DOHH2 (cell line): ENCODE measurements at regions not wholly inside any gene's neighbourhood (a gene's known extent, or its start where the extent isn't known, plus 50 kb on each side); places are given as distances from the start of the nearest gene placed in this dataset.

Source experiments
- H3F3A ChIP-seq: fragments of 200-600 bp; sonication (generic), shearing (Covaris generic); 2 replicates; pipeline ENCODE4 v1.6.0; 2016; ENCODE audit warnings: antibody characterized with exemption, mild to moderate bottlenecking; ENCODE audit not compliant: control insufficient read depth, insufficient read depth
- H3K27ac ChIP-seq: fragments of 200-600 bp; sonication (generic); 2 replicates; pipeline ENCODE4 v1.5.1; 2014; ENCODE audit warnings: low read depth, mild to moderate bottlenecking, low read length, moderate library complexity
- H3K27me3 ChIP-seq: fragments of 200-600 bp; sonication (generic); 2 replicates; pipeline ENCODE4 v1.6.1; 2014; ENCODE audit warnings: mild to moderate bottlenecking, low read length, mixed read lengths; ENCODE audit not compliant: control insufficient read depth
- H3K36me3 ChIP-seq: fragments of 200-600 bp; sonication (generic); 2 replicates; pipeline ENCODE4 v1.6.1; 2014; ENCODE audit warnings: mild to moderate bottlenecking, low read length, moderate library complexity, mixed read lengths; ENCODE audit not compliant: control insufficient read depth
- H3K4me1 ChIP-seq: fragments of 200-600 bp; sonication (generic); 2 replicates; pipeline ENCODE4 v1.6.1; 2014; ENCODE audit warnings: mild to moderate bottlenecking, low read length, mixed read lengths; ENCODE audit not compliant: control insufficient read depth
- H3K4me2 ChIP-seq: fragments of 200-600 bp; sonication (generic); 2 replicates; pipeline ENCODE4 v1.6.0; 2014; ENCODE audit warnings: mild to moderate bottlenecking, low read length, moderate library complexity
- H3K4me3 ChIP-seq: fragments of 200-600 bp; sonication (generic); 2 replicates; pipeline ENCODE4 v1.5.1; 2014; ENCODE audit warnings: mild to moderate bottlenecking, low read length, mixed read lengths
- H3K79me2 ChIP-seq: fragments of 200-600 bp; sonication (generic); 2 replicates; pipeline ENCODE4 v1.6.1; 2014; ENCODE audit warnings: mild to moderate bottlenecking, low read length, mixed read lengths; ENCODE audit not compliant: control insufficient read depth
- H3K9me2 ChIP-seq: fragments of 200-600 bp; sonication (generic); replicated peaks from 2 replicates; pipeline ENCODE4 v1.6.1; 2014; ENCODE audit warnings: mild to moderate bottlenecking, low read length, mixed read lengths; ENCODE audit not compliant: control insufficient read depth
- H3K9me3 ChIP-seq: fragments of 200-600 bp; sonication (generic); 2 replicates; pipeline ENCODE4 v1.6.1; 2014; ENCODE audit warnings: antibody characterized with exemption, low read length, mixed read lengths; ENCODE audit not compliant: control insufficient read depth, insufficient read depth
- H4K20me1 ChIP-seq: fragments of 200-600 bp; sonication (generic); 2 replicates; pipeline ENCODE4 v1.6.0; 2014; ENCODE audit warnings: low read depth, mild to moderate bottlenecking, antibody characterized with exemption, low read length, moderate library complexity; ENCODE audit not compliant: control insufficient read depth, insufficient read depth
- EZH2phosphoT487 ChIP-seq: fragments of 200-600 bp; sonication (generic); IDR thresholded peaks from 2 replicates; pipeline ENCODE4 v1.6.1; 2017; ENCODE audit warnings: borderline replicate concordance, mild to moderate bottlenecking, antibody characterized with exemption, low read length, moderate library complexity, mixed read lengths
- TF ChIP-seq, protein P1 (sequence below): fragments of 200-600 bp; sonication (generic); IDR thresholded peaks from one replicate; pipeline ENCODE4 v1.5.1; 2014; ENCODE audit warnings: antibody characterized with exemption, mild to moderate bottlenecking, low read depth, low read length; ENCODE audit not compliant: poor library complexity, severe bottlenecking

DNA sequence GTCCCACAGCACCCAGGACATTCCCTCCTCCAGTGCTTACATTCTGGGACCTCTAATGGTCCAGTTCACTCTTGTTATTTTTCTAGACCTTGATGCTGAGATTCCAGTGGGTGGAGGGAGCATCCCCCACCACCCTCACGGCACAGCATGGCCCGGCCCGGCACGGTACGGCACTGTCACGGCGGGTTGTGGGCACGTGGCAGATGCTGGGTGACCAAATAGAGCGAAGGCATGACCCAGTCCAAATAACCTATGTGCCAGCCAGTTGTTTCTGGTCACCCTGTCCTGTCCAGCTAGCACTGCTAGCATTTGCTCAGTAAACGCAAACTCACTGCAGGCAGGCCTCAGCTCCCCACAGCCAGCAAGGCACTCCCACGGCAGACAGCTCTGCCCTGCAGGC, 204.7 kb downstream of the ENGASE start:
- Histone ChIP-seq H4K20me1 (no peaks in the 10 kb centered on the region), H3F3A (no peaks in the 10 kb centered on the region), H3K4me1 (no peaks in the 10 kb centered on the region), H3K79me2 (no peaks in the 10 kb centered on the region), H3K9me2 (no peaks in the 10 kb centered on the region), H3K27me3 (no peaks in the 10 kb centered on the region), H3K36me3 (no peaks in the 10 kb centered on the region), H3K4me2 (no peak overlapping the region), H3K4me3 (no peak overlapping the region), H3K27ac (no peak overlapping the region), H3K9me3 (no peaks in the 10 kb centered on the region)
- TF ChIP-seq, protein P1, sequence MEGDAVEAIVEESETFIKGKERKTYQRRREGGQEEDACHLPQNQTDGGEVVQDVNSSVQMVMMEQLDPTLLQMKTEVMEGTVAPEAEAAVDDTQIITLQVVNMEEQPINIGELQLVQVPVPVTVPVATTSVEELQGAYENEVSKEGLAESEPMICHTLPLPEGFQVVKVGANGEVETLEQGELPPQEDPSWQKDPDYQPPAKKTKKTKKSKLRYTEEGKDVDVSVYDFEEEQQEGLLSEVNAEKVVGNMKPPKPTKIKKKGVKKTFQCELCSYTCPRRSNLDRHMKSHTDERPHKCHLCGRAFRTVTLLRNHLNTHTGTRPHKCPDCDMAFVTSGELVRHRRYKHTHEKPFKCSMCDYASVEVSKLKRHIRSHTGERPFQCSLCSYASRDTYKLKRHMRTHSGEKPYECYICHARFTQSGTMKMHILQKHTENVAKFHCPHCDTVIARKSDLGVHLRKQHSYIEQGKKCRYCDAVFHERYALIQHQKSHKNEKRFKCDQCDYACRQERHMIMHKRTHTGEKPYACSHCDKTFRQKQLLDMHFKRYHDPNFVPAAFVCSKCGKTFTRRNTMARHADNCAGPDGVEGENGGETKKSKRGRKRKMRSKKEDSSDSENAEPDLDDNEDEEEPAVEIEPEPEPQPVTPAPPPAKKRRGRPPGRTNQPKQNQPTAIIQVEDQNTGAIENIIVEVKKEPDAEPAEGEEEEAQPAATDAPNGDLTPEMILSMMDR, result no peak
- TF ChIP-seq EZH2phosphoT487, result no peak

DNA sequence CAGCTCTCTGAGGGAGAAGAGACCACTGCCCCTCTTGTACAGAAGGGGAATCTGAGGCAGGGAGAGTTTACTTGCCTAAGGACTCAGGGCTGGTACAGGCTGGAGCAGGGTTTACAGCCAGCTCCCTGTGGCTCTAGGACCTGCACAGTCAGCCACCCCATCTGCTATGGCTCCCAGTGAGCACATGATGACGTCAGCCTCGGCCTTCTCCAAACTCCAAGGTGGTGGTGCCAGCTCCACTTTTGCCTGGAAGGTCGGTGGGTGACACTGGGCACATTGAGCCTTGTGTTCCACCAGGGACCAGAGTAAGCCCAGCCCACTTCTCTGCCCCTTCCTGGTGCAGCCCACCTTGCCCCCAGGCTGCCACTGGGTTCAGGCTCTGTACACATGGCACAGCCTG, 202.2 kb downstream of the ENGASE start:
- TF ChIP-seq EZH2phosphoT487, result no peak
- TF ChIP-seq, protein P1, result no peak
- Histone ChIP-seq H3F3A (no peaks in the 10 kb centered on the region), H3K9me2 (no peaks in the 10 kb centered on the region), H3K4me2 (no peak overlapping the region), H3K27me3 (no peaks in the 10 kb centered on the region), H4K20me1 (no peaks in the 10 kb centered on the region), H3K36me3 (no peaks in the 10 kb centered on the region), H3K4me3 (no peak overlapping the region), H3K79me2 (no peaks in the 10 kb centered on the region), H3K27ac (no peak overlapping the region), H3K9me3 (no peaks in the 10 kb centered on the region), H3K4me1 (no peaks in the 10 kb centered on the region)

DNA sequence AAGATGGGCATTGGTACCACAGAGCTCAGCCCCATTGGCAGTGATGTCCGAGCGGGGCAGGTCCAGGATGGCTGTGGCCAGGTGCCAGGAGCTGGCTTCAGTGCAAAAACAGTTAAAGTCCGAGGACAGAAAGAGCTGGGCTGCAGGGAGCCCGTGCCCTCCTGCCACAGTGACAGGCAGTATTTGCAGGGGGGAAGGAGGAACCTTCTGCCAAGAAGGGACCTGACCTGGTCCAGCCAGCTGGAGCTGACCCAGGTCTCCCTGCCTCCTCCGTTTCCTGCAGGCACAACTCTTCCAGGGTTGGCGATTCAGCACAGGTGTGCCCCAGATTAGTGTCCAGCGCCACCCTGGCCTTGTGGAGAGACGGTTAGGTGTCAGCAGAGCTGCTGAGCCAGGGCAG, 199.0 kb downstream of the ENGASE start:
- no peaks in the 10 kb centered on the region for H3K9me3 ChIP-seq
- TF ChIP-seq EZH2phosphoT487, result no peak
- TF ChIP-seq, protein P1, result no peak
- H3K27me3 ChIP-seq, result no peaks in the 10 kb centered on the region
- no peaks in the 10 kb centered on the region for H3K9me2 ChIP-seq
- no peak overlapping the region for H3K4me2 ChIP-seq
- H3K4me1 ChIP-seq, result no peaks in the 10 kb centered on the region
- H3K79me2 ChIP-seq, result no peaks in the 10 kb centered on the region
- H3F3A ChIP-seq, result no peaks in the 10 kb centered on the region
- H3K36me3 ChIP-seq, result no peaks in the 10 kb centered on the region
- H4K20me1 ChIP-seq, result no peaks in the 10 kb centered on the region
- no peak overlapping the region for H3K27ac ChIP-seq
- no peak overlapping the region for H3K4me3 ChIP-seq

DNA sequence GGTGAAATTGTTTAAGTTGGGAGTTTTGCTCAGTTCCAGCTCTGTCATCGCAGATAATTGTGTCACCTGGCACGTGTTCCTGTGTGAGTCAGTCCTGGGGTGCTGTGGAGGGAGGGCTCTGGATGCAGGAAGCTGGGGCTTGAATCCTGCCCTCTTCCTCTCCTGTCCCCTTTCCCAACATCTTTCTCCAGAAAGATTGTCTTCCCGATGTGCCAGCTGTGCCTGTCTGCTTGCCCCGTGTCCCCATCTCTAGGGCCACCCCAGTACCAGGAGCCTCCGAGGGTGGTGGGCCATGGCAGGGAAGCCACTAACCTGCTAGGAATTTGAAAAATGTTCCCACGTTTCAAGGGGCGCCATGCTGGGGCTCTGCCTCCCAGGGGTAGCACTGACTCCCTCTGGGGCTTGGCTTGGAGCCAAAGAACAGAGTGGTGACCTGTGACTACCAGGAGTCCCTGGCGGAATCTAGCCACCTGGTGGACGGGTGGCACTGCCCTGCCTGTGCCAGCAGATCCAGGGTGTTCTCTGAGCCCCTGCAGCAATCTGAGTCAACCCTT, 198.1 kb downstream of the ENGASE start:
- Histone ChIP-seq H3K9me2 (no peaks in the 10 kb centered on the region), H3K4me2 (no peak overlapping the region), H3K36me3 (no peaks in the 10 kb centered on the region), H3K27ac (no peak overlapping the region), H3K9me3 (no peaks in the 10 kb centered on the region), H3K79me2 (no peaks in the 10 kb centered on the region), H3K4me1 (no peaks in the 10 kb centered on the region), H4K20me1 (no peaks in the 10 kb centered on the region), H3K4me3 (no peak overlapping the region), H3F3A (no peaks in the 10 kb centered on the region), H3K27me3 (no peaks in the 10 kb centered on the region)
- TF ChIP-seq EZH2phosphoT487, result no peak
- TF ChIP-seq, protein P1, result no peak
